Brain microvascular endothelial cell (primary cell): ENCODE measurements at regions not wholly inside any gene's neighbourhood (a gene's known extent, or its start where the extent isn't known, plus 50 kb on each side); places are given as distances from the start of the nearest gene placed in this dataset.
A peak's percentile ranks its signal among the peaks of the same experiment; 100 is the strongest.

ENCODE experiments used
- DNase-seq: peaks from one replicate; pipeline ENCODE4 v3.0.0-alpha.2; 2020
- H3K27ac ChIP-seq: fragments of 250-450 bp; sonication (Bioruptor Pico); 2 replicates; pipeline ENCODE4 v1.5.1; 2020; ENCODE audit warnings: mild to moderate bottlenecking, moderate library complexity
- H3K27me3 ChIP-seq: fragments of 250-450 bp; sonication (Bioruptor Pico); replicated peaks from 2 replicates; pipeline ENCODE4 v1.5.1; 2020; ENCODE audit warnings: mild to moderate bottlenecking
- H3K36me3 ChIP-seq: fragments of 250-450 bp; sonication (Bioruptor Pico); replicated peaks from 2 replicates; pipeline ENCODE4 v1.5.1; 2020; ENCODE audit warnings: mild to moderate bottlenecking
- H3K4me3 ChIP-seq: 2 replicates; pipeline ENCODE4 v1.5.1; 2011; ENCODE audit warnings: low read depth, mild to moderate bottlenecking, control low read depth, low read length, moderate library complexity
- in situ Hi-C: cut with HindIII; loops from 2 replicates; pipeline ENCODE4 v1.10.0; 2017; ENCODE audit warnings: low sequenced_read_pairs, low pct_ligation_motif_present
- TF ChIP-seq, protein P1 (sequence below): IDR thresholded peaks from 2 replicates; pipeline ENCODE4 v1.5.1; 2011; ENCODE audit warnings: low read depth, mild to moderate bottlenecking, moderate library complexity, low read length, control low read depth, inconsistent platforms; ENCODE audit errors: missing control alignments

DNA sequence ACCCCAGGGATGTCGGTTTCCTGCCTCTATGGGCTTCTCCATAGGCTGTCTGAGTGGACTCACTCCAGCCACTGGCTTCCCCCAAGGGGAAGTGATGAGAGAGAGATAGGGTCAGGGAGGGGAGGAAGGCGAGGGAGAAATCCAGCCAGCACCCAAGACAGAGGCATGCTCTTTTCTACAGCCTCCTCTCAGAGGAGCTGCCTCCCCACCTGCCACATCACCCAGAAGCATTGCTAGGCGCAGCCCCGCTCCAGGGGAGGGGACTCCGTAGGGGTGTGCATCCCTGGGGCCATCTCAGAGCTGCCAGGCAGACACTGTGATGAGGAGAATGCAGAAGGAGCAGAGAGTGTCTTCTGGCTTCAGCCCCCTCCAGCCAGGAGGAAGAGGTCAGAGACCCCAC is 109.5 kb upstream of the NKX1-1 start:
- in situ Hi-C loops: no loop called here
- no peak overlapping the region for H3K4me3 ChIP-seq
- no peak overlapping the region for H3K27ac ChIP-seq
- H3K36me3 ChIP-seq: no peaks in the 10 kb centered on the region
- no peak for DNase-seq
- TF ChIP-seq, protein P1, sequence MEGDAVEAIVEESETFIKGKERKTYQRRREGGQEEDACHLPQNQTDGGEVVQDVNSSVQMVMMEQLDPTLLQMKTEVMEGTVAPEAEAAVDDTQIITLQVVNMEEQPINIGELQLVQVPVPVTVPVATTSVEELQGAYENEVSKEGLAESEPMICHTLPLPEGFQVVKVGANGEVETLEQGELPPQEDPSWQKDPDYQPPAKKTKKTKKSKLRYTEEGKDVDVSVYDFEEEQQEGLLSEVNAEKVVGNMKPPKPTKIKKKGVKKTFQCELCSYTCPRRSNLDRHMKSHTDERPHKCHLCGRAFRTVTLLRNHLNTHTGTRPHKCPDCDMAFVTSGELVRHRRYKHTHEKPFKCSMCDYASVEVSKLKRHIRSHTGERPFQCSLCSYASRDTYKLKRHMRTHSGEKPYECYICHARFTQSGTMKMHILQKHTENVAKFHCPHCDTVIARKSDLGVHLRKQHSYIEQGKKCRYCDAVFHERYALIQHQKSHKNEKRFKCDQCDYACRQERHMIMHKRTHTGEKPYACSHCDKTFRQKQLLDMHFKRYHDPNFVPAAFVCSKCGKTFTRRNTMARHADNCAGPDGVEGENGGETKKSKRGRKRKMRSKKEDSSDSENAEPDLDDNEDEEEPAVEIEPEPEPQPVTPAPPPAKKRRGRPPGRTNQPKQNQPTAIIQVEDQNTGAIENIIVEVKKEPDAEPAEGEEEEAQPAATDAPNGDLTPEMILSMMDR: no peak
- peaks cover 2% of the 10 kb centered on the region for H3K27me3 ChIP-seq

DNA sequence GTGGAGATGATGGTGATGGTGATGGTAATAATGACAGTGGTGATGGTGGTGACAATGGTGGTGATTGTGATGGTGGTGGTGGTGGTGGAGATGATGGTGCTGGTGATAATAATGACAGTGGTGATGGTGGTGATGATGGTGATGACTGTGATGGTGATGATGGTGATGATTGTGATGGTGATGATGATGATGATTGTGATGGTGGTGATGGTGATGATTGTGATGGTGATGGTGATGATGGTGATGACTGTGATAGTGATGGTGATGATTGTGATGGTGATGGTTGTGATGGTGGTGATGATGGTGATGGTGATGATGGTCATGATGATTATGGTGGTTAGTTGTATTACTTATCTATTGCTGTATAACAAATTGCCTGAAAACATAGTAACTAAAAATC is 108.9 kb upstream of the NKX1-1 start:
- peaks cover 2% of the 10 kb centered on the region for H3K27me3 ChIP-seq
- H3K27ac ChIP-seq: no peak overlapping the region
- H3K4me3 ChIP-seq: no peak overlapping the region
- DNase-seq: no peak
- no peaks in the 10 kb centered on the region for H3K36me3 ChIP-seq
- in situ Hi-C loops: no loop called here
- TF ChIP-seq, protein P1: no peak

DNA sequence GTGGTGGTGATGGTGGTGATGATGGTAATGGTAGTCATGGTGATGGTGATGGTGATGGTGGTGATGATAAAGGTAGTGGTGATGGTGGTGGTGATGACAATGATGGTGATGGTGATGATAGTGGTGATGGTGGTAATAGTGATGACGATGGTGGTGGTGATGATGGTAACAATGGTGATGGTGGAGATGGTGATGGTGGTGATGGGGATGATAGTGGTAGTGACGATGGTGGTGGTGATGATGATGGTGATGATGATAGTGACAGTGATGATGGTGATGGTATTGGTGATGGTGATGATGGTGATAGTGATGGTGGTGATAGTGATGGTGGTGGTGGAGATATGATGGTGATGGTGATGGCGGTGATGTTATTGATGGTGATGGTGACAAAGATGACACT is 108.4 kb upstream of the NKX1-1 start:
- DNase-seq: no peak
- H3K27me3 ChIP-seq: peaks cover 2% of the 10 kb centered on the region
- in situ Hi-C loops: no loop called here
- no peak overlapping the region for H3K27ac ChIP-seq
- TF ChIP-seq, protein P1: no peak
- H3K4me3 ChIP-seq: no peak overlapping the region
- no peaks in the 10 kb centered on the region for H3K36me3 ChIP-seq

DNA sequence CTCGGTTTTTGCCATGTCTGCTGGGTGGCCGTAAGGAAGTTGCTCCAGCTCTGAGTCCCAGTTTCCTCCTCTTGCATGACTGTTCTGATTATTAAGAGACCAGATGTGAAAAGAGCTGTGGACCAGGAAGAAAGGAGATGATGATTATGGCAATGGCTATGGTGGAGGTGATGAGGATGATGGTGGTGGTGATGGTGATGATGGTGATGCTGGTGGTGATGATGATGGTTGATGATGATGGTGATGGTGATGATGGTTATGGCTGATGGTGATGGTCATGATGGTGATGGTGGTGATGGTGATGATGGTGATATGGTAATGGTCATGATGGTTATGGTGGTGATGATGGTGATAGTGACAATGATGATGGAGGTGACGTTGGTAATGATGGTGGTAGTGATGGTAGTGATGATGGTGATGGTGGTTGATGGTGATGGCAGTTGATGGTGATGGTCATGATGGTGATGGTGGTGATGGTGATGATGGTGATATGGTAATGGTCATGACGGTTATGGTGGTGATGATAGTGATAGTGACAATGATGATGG is 107.8 kb upstream of the NKX1-1 start:
- TF ChIP-seq, protein P1: no peak
- no peak overlapping the region for H3K4me3 ChIP-seq
- no peak overlapping the region for H3K27ac ChIP-seq
- in situ Hi-C loops: no loop called here
- no peak for DNase-seq
- H3K36me3 ChIP-seq: no peaks in the 10 kb centered on the region
- H3K27me3 ChIP-seq: peaks cover 2% of the 10 kb centered on the region

DNA sequence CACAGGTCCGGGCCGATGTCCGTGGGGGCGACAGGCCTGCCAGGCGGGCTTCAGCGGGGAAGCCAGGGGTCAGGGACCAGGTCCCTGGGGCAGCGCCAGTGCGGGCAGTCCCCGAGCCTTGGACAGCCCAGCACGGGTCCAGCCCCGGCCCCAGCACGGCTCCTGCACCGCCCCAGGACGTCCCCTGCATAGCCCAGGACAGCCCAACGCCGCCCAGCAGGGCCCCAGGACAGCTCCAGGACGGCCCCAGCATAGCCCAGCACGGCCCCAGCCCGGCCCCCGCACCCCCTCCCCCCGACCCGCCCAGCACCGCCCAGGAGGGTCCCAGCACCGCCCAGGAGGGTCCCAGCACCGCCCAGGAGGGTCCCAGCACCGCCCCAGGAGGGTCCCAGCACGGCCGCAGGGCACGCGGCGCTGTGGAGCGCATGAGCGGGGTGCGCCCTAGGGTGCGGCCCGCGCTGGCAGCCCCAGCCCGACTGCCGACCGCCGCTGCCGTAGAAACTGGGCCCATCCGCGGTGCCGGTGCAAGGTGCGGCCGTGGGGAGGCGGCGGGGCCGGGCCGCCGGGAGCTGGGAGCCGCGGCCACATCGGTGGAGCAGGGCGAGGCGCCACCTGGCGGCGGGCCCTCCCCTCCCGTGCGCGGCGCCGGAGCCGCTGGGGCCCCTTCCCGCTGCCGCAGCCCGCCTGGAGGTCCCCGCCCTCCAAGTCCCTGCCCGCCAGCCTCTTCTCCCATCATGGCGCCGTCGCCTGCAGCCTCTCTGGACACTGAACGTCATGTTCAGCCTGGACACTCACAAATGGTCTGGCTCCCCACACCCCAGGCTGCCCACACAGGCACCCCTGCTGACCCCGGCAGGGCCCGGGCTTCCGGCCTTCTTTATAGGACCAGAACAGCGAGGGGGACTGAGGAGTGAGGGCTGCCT is 106.8 kb upstream of the NKX1-1 start:
- Histone ChIP-seq H3K27ac (no peak overlapping the region), H3K36me3 (no peaks in the 10 kb centered on the region), H3K27me3 (peaks cover 2% of the 10 kb centered on the region), H3K4me3 (peak overlapping the region; percentile 40)
- DNase-seq: no peak
- in situ Hi-C loops: no loop called here
- TF ChIP-seq, protein P1: peak; percentile 39
